Tibial artery (tissue), 4 donors: ENCODE measurements at regions not wholly inside any gene's neighbourhood (a gene's known extent, or its start where the extent isn't known, plus 50 kb on each side); places are given as distances from the start of the nearest gene placed in this dataset.

ENCODE experiments used
- DNase-seq, 2 donors: peaks; one replicate each; pipeline ENCODE4 v3.0.0-alpha.2; 2019
- H3K27ac ChIP-seq, 2 donors: fragments of 200-600 bp; sonication (generic) in 1 of 2; 1 replicate in 1 of 2; 2 replicates in 1 of 2; pipeline ENCODE4 v1.5.1; 2018 to 2019; ENCODE audit warnings: mild to moderate bottlenecking in 1 of 2
- H3K27me3 ChIP-seq, 2 donors: fragments of 200-600 bp; sonication (generic) in 1 of 2; one replicate each; pipeline versions ENCODE4 v1.5.1 to v1.6.0; 2016 to 2019
- H3K36me3 ChIP-seq, 3 donors: fragments of 200-600 bp; sonication (generic) in 2 of 3; one replicate each; pipeline ENCODE4 v1.5.1; 2016 to 2019; ENCODE audit warnings: mild to moderate bottlenecking in 2 of 3
- H3K4me1 ChIP-seq, 4 donors: fragments of 200-600 bp; sonication (generic) in 2 of 4; 1 replicate in 3 of 4; 2 replicates in 1 of 4; pipeline ENCODE4 v1.5.1; 2016 to 2019
- H3K4me3 ChIP-seq, 2 donors: fragments of 200-600 bp; sonication (generic) in 1 of 2; 1 replicate in 1 of 2; 2 replicates in 1 of 2; pipeline ENCODE4 v1.5.1; 2018 to 2019; ENCODE audit warnings: mild to moderate bottlenecking in 2 of 2
- H3K9me3 ChIP-seq, 3 donors: fragments of 200-600 bp; sonication (generic) in 1 of 3; one replicate each; pipeline ENCODE4 v1.5.1; 2016 to 2019
- CTCF ChIP-seq, 2 experiments: fragments of 200-600 bp in 1 of 2; fragments of 450-650 bp in 1 of 2; IDR thresholded peaks; one replicate each; pipeline ENCODE4 v1.5.1; 2017 to 2019; ENCODE audit warnings: antibody characterized with exemption in 2 of 2, mild to moderate bottlenecking in 1 of 2, moderate library complexity in 1 of 2
- intact Hi-C: fragments of 100-400 bp; cut with DNase I; formaldehyde crosslinking; loops from one replicate; pipeline ENCODE4 v1.15.0; 2023; ENCODE audit warnings: low total_unique reads

- no peak for DNase-seq
- H3K4me1 ChIP-seq, result peaks cover 0 to 59% (median 19%) of the 10 kb centered on the region in 4 donors
- no peaks in the 10 kb centered on the region for H3K36me3 ChIP-seq
- TF ChIP-seq CTCF (IDR thresholded peaks at IDR 0.05), result no peak
- H3K27me3 ChIP-seq, result no peaks in the 10 kb centered on the region
- intact Hi-C loops, result no loop called here
- peak overlapping the region; percentile 4 to 74 for H3K27ac ChIP-seq
- H3K4me3 ChIP-seq, result no peak overlapping the region
- no peaks in the 10 kb centered on the region for H3K9me3 ChIP-seq
Observed at GRCh38 chr11:112318661-112319060, 58.0 kb upstream of the PLET1 start.

GRCh38 chr11:112320668-112321067 is 60.0 kb upstream of the PLET1 start:
- Histone ChIP-seq H3K36me3 (no peaks in the 10 kb centered on the region), H3K27ac (peak overlapping the region; percentile 13 to 22), H3K27me3 (no peaks in the 10 kb centered on the region), H3K4me3 (no peak overlapping the region), H3K9me3 (no peaks in the 10 kb centered on the region), H3K4me1 (peaks cover 0 to 53% (median 16%) of the 10 kb centered on the region in 4 donors)
- intact Hi-C loops, result no loop called here
- no peak for TF ChIP-seq CTCF (IDR thresholded peaks at IDR 0.05)
- DNase-seq, result peak; percentile 58 to 78

GRCh38 chr11:112321501-112322172 is 61.0 kb upstream of the PLET1 start:
- Histone ChIP-seq H3K27me3 (no peaks in the 10 kb centered on the region), H3K4me1 (peaks cover 0 to 43% (median 14%) of the 10 kb centered on the region in 4 donors), H3K9me3 (no peaks in the 10 kb centered on the region), H3K27ac (no peak overlapping the region), H3K4me3 (no peak overlapping the region), H3K36me3 (no peaks in the 10 kb centered on the region)
- no peak for DNase-seq
- no peak for TF ChIP-seq CTCF (IDR thresholded peaks at IDR 0.05)
- intact Hi-C loops, result no loop called here

DNA sequence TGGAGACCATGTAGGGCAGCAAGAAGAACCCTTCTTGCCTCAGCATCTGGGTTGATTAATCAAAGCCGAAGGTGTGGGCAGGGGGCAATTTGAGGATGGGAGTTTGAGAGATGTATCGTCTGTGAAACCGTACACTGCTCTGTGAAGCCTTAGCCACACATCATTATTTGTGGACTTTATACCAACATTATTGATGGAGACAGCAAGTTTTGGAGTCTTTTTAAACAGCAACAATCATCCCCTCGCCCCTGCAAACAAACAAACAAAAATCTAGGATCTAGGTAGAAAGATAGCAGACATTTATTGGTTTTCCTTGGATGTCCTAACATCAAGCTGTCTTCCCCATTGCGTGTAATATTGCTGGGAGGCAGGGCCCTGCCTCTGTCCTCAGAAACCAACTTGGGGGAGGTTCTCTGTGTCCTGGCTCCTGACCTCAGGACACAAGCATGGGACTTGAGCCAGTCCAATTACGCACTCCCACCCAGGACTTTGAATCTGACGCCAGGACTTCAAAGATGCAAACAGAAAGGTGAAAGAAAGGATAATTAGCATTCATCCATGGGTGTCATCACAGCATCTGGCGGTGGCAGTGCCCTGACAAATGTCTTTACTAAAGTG is 61.6 kb upstream of the PLET1 start:
- Histone ChIP-seq H3K27ac (no peak overlapping the region), H3K4me3 (no peak overlapping the region), H3K27me3 (no peaks in the 10 kb centered on the region), H3K9me3 (no peaks in the 10 kb centered on the region), H3K4me1 (peaks cover 0 to 36% (median 14%) of the 10 kb centered on the region in 4 donors), H3K36me3 (no peaks in the 10 kb centered on the region)
- intact Hi-C loops, result no loop called here
- no peak for TF ChIP-seq CTCF (IDR thresholded peaks at IDR 0.05)
- DNase-seq, result no peak

GRCh38 chr11:112334381-112334780 is 73.7 kb upstream of the PLET1 start:
- Histone ChIP-seq H3K9me3 (no peaks in the 10 kb centered on the region), H3K36me3 (no peaks in the 10 kb centered on the region), H3K27me3 (no peaks in the 10 kb centered on the region), H3K4me3 (no peak overlapping the region), H3K4me1 (no peaks in the 10 kb centered on the region), H3K27ac (no peak overlapping the region)
- intact Hi-C loops, result no loop called here
- TF ChIP-seq CTCF (IDR thresholded peaks at IDR 0.05), result no peak
- DNase-seq, result no peak
